ENCODE measurements at regions not wholly inside any gene's neighbourhood (a gene's known extent, or its start where the extent isn't known, plus 50 kb on each side); places are given as distances from the start of the nearest gene placed in this dataset.

DNA sequence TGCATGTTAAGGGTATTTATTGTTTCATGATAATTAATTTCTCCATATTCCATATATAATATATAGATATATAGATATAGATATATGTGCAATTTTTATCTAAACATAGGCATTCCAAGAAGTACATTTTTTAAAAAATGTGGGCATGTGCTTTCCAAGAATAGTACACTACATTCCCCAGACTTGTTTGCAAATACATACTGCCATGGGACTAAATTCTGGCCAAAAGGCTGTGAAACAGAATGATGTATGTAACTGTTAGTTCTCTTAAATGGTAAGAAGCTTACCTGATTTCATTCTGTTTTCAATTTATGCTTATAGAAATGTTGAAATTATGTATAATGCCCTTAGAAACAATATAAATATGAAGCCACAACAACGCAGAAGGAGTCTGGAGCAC is 503.2 kb upstream of the SPRY2 start:
- TF ChIP-seq, protein P1, sequence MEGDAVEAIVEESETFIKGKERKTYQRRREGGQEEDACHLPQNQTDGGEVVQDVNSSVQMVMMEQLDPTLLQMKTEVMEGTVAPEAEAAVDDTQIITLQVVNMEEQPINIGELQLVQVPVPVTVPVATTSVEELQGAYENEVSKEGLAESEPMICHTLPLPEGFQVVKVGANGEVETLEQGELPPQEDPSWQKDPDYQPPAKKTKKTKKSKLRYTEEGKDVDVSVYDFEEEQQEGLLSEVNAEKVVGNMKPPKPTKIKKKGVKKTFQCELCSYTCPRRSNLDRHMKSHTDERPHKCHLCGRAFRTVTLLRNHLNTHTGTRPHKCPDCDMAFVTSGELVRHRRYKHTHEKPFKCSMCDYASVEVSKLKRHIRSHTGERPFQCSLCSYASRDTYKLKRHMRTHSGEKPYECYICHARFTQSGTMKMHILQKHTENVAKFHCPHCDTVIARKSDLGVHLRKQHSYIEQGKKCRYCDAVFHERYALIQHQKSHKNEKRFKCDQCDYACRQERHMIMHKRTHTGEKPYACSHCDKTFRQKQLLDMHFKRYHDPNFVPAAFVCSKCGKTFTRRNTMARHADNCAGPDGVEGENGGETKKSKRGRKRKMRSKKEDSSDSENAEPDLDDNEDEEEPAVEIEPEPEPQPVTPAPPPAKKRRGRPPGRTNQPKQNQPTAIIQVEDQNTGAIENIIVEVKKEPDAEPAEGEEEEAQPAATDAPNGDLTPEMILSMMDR (IDR thresholded peaks at IDR 0.05; ENCODE audit: poor library complexity): no peak
- TF ChIP-seq EZH2 (IDR thresholded peaks at IDR 0.05; ENCODE audit: borderline replicate concordance): no peak

All from hepatocyte (in vitro differentiated cells).